Neural cell (in vitro differentiated cells): ENCODE measurements at regions not wholly inside any gene's neighbourhood (a gene's known extent, or its start where the extent isn't known, plus 50 kb on each side); places are given as distances from the start of the nearest gene placed in this dataset.

Source experiments
- CTCF ChIP-seq: fragments of 450-650 bp; IDR thresholded peaks from 2 replicates; pipeline ENCODE4 v1.5.1; 2014; ENCODE audit warnings: antibody characterized with exemption, mild to moderate bottlenecking, moderate library complexity; ENCODE audit not compliant: poor library complexity, severe bottlenecking
- EZH2 ChIP-seq: fragments of 200-600, 300-800 bp; shearing (Covaris generic), sonication (generic); IDR thresholded peaks from 2 replicates; pipeline ENCODE4 v1.6.1; 2014; ENCODE audit warnings: antibody characterized with exemption, low read length, borderline replicate concordance, mild to moderate bottlenecking; ENCODE audit not compliant: insufficient read depth, poor library complexity, severe bottlenecking
- TAF1 ChIP-seq: IDR thresholded peaks from 2 replicates; pipeline ENCODE4 v1.6.1; 2012; ENCODE audit warnings: low read depth

- TF ChIP-seq CTCF, result no peak
- no peak for TF ChIP-seq EZH2
- TF ChIP-seq TAF1, result no peak
These were observed 295.8 kb upstream of the MTPN start for GRCh38 chr7:136272934-136273333.
